ENCODE measurements at regions not wholly inside any gene's neighbourhood (a gene's known extent, or its start where the extent isn't known, plus 50 kb on each side); places are given as distances from the start of the nearest gene placed in this dataset.

- TF ChIP-seq, protein P1, sequence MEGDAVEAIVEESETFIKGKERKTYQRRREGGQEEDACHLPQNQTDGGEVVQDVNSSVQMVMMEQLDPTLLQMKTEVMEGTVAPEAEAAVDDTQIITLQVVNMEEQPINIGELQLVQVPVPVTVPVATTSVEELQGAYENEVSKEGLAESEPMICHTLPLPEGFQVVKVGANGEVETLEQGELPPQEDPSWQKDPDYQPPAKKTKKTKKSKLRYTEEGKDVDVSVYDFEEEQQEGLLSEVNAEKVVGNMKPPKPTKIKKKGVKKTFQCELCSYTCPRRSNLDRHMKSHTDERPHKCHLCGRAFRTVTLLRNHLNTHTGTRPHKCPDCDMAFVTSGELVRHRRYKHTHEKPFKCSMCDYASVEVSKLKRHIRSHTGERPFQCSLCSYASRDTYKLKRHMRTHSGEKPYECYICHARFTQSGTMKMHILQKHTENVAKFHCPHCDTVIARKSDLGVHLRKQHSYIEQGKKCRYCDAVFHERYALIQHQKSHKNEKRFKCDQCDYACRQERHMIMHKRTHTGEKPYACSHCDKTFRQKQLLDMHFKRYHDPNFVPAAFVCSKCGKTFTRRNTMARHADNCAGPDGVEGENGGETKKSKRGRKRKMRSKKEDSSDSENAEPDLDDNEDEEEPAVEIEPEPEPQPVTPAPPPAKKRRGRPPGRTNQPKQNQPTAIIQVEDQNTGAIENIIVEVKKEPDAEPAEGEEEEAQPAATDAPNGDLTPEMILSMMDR (IDR thresholded peaks at IDR 0.05; ENCODE audit: low read depth, low read length): no peak
- TF ChIP-seq MAX (IDR thresholded peaks at IDR 0.05; ENCODE audit: low read depth, low read length): no peak
These were observed 417.2 kb downstream of the CDH7 start for GRCh38 chr18:66167829-66168684.

Measured in NB4 (cell line).